DOHH2 (cell line): ENCODE measurements at regions not wholly inside any gene's neighbourhood (a gene's known extent, or its start where the extent isn't known, plus 50 kb on each side); places are given as distances from the start of the nearest gene placed in this dataset.

Experiments
- CTCF ChIP-seq: fragments of 200-600 bp; sonication (generic); IDR thresholded peaks from one replicate; pipeline ENCODE4 v1.5.1; 2014; ENCODE audit warnings: antibody characterized with exemption, mild to moderate bottlenecking, low read depth, low read length; ENCODE audit not compliant: poor library complexity, severe bottlenecking
- EZH2phosphoT487 ChIP-seq: fragments of 200-600 bp; sonication (generic); IDR thresholded peaks from 2 replicates; pipeline ENCODE4 v1.6.1; 2017; ENCODE audit warnings: borderline replicate concordance, mild to moderate bottlenecking, antibody characterized with exemption, low read length, moderate library complexity, mixed read lengths

- TF ChIP-seq CTCF (no peak), EZH2phosphoT487 (no peak)
Observed at GRCh38 chr5:174329738-174330137, 284.2 kb downstream of the NSG2 start.
